A673 (cell line): ENCODE measurements at regions not wholly inside any gene's neighbourhood (a gene's known extent, or its start where the extent isn't known, plus 50 kb on each side); places are given as distances from the start of the nearest gene placed in this dataset.

Source experiments
- CTCF ChIP-seq: fragments of 300-800, 200-600 bp; sonication (generic); conservative IDR thresholded peaks from 2 replicates; pipeline ENCODE4 v1.5.1; 2017; ENCODE audit warnings: low read depth, mild to moderate bottlenecking, antibody characterized with exemption, low read length, moderate library complexity, mixed read lengths
- EZH2 ChIP-seq: fragments of 200-600 bp; sonication (generic); IDR thresholded peaks from 2 replicates; pipeline ENCODE4 v1.6.1; 2017; ENCODE audit warnings: borderline replicate concordance, low read depth, mild to moderate bottlenecking, mixed read lengths, antibody characterized with exemption, low read length; ENCODE audit not compliant: poor library complexity, severe bottlenecking

DNA sequence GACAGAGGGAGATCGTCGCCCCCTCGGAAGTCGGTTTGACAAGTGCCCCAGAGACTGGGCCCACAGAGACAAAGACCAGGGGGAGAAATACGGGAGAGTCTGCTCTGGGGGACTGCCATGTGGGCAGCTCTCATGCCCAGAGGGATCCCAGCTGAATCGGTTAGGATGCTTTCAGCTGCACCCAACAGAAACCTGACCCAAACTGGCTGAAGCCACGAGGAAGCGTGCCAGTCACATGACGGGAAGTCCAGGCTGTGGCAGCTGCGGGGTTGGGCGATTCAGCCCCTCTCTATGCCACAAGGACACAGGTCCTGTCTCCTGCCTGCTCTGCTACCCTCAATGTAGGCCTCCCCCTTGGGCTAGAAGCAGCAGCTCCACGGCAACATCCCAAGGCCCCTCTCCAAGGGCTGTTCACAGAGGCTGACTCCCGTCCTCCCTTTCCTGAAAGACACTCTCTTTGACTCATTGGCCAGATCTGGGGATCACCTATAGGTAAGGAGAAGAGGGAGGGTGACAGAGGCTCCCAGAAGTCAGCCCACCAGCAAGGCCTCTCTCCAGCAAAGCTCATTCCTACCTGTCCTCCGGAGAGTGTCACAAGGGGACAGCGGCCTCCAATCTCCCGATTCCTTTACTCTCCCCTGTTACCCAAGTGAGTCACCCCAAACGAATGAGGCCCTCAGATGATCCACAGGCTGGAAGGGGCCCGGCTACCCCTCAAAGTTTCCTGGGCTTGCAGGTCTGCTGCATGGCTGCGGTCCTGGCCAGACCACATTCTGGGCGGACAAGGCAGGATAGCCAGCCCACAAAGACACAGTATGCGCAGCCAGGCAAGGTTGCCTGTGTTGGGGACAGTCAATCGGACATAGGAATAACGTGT lies 75.8 kb downstream of the RBFOX3 start:
- TF ChIP-seq CTCF (no peak), EZH2 (no peak)
